ENCODE measurements at regions not wholly inside any gene's neighbourhood (a gene's known extent, or its start where the extent isn't known, plus 50 kb on each side); places are given as distances from the start of the nearest gene placed in this dataset.
A peak's percentile ranks its signal among the peaks of the same experiment; 100 is the strongest.

DNA sequence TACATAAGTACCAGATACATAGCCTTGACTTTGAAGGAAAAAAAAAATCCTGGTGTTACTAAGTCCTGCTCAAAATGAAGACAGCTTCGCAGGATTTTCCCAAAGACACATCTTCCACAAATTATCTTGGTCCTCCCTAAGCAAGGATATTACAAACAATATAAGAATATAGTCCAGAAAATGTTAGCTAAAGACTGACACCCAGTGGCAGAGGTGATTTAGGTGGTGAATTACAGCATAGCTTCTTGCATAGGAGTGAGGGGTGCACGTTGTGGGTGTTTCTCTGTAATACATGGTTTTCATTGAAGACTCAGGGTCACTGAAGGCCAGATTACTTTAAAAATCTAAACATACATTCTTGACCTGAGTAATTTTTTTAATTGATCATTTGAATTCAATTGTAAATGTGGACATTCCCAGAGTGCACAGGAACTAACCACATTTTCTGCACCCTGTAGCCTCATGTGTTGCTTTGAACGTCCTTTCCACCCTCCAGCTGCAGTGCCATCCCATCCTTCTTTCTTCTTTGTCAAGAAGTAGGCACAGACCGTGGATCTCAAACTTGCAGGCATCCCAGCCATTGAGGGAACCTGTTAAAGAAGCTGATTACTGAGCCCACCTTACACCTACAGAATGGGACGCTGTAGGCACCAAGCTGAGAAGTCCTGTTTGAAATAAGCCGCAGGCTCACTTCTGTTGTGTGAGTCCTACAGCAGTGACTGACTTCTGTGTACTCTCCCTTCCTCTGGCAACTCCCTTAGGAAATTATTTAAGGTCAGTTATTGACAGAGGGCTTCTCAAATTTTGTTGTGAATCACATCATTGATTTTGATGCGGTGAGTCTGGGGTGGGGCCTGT lies 102.6 kb downstream of the PERP start:
- DNase-seq (ENCODE audit: low read depth in 2 of 3, low spot score in 2 of 3), result peak in 2 of 3 donors; percentile 10 to 45

DNA sequence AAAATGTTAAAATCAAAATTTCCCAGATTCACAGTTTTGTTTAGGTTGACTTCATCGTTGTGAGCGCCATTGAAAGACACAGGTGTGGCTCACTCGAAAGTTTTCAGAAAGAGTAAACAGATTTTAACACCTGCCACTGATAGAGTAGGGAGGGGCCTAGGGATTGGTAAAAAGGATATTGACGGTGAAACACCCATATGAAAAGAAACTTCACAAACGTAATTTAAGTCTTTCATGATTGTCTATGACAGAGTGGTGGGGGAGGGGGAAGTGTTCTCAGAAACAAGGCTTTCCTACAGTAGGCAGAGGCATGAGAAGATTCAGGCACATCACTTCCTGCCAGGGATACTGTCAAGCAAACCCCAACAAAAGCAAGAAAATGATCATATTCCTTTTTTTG lies 101.4 kb downstream of the PERP start:
- no peak for DNase-seq (ENCODE audit: low read depth in 2 of 3, low spot score in 2 of 3)

- peak in 2 of 3 donors; percentile 12 to 17 for DNase-seq (ENCODE audit: low read depth in 2 of 3, low spot score in 2 of 3)
These were observed 100.2 kb downstream of the PERP start for GRCh38 chr6:138007014-138007472.

GRCh38 chr6:138008791-138009190 lies 98.4 kb downstream of the PERP start:
- no peak for DNase-seq (ENCODE audit: low read depth in 2 of 3, low spot score in 2 of 3)

- DNase-seq (ENCODE audit: low read depth in 2 of 3, low spot score in 2 of 3), result no peak
These were observed 95.8 kb downstream of the PERP start for GRCh38 chr6:138011413-138011812.

- DNase-seq (ENCODE audit: low read depth in 2 of 3, low spot score in 2 of 3), result peak in 1 of 3 donors; percentile 14
These were observed 94.5 kb downstream of the PERP start for GRCh38 chr6:138012682-138013081.

DNA sequence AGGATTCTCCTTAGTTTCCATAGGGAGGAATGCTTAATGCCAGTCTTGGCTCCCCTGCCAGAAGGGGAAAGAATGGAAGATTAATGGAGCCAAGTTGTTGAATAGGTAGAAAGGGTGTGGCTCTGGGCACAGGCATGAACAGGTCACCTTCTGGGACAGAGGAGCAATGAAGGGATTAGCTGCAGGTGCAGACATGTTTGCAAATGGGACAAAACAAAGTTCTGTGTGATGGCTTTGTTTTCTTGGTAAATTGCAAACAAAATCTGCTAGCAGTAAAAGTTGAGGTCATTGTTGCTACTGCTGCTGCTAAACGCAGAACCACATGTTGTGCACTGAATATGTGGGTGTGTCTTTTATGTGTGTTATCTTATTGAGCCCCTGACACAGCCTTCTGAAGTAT lies 93.3 kb downstream of the PERP start:
- no peak for DNase-seq (ENCODE audit: low read depth in 2 of 3, low spot score in 2 of 3)

- no peak for DNase-seq (ENCODE audit: low read depth in 2 of 3, low spot score in 2 of 3)
These were observed 90.0 kb downstream of the PERP start for GRCh38 chr6:138017166-138017757.

DNA sequence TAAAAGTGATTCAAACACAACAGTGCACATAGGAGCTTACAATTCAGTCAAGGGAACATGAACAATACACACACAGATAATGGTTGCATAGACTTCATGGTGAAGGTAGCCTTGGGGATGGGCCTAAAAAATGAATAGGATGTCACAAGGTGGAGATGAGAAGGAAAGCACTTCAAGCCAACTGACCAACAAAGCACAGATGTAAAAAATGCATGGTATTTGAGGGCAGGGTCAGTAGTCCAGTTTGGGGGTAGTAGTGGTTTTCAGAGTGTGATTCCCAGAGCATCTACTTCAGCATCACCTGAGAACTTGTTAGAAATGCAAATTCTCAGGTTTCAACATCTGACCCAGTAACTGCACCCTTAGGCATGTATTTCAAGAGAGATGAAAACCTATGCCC lies 88.9 kb downstream of the PERP start:
- DNase-seq (ENCODE audit: low read depth in 2 of 3, low spot score in 2 of 3), result no peak

DNA sequence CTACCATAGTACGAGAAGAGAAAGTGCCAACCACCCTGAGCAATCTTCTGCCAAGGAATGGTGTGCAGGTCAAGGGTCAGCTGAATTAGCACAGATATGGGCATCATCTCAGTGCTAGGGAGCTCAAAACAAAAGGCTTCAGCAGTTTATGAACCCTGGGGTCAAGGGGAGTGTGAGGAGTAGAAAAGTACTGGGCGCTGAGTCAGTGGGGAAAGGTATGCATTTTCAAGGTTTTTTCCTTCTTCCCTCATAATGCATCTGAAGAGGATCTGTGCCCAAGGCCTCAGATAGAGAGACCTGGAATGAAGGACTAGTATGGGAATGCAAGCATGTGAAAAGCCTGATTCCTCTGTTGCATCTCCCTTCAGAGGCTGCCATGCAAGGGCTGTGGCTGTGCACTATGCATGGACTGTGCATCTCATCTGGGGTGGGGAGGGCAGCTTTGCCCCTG lies 81.7 kb downstream of the PERP start:
- DNase-seq (ENCODE audit: low read depth in 2 of 3, low spot score in 2 of 3), result no peak

DNA sequence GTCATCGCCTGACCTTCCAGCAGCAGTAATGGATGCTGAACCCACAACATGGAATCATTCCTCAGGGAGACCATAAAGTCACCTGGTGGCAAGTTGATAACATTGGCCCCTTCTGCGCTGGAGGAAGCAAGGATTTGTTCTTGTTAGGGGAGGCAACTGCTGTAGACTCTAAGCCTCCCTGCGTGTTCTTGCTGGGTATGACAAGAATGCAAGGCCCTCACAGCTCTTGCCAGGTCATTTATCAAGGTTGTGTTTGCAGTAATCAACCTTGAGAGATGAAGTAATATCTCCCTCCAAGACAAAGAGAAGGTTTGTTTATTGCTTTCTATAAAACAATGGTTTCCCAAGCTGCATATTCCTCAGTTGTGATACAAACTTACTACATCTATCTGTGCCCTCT lies 80.9 kb downstream of the PERP start:
- no peak for DNase-seq (ENCODE audit: low read depth in 2 of 3, low spot score in 2 of 3)

GRCh38 chr6:138028893-138029292 lies 78.3 kb downstream of the PERP start:
- no peak for DNase-seq (ENCODE audit: low read depth in 2 of 3, low spot score in 2 of 3)

GRCh38 chr6:138030872-138031271 lies 76.3 kb downstream of the PERP start:
- DNase-seq (ENCODE audit: low read depth in 2 of 3, low spot score in 2 of 3), result no peak

DNA sequence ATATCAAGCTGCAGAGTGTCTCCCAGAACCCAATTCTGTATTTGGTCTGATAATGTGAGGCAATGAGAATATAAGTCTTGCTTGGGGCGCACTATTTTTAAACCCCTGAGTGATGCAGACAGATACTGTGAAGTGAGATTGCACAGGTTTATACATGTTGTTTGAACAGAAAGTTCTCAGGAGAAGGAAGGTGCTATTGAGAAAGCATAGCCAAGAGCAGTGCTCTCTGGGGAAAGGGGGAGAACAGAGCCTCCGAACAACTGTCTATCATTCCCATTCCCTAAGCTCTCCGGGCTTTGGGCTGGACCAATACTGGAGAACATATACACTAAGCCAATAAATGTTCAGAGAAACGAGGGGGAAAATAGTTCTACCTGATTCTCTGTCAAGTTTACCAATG lies 75.8 kb downstream of the PERP start:
- no peak for DNase-seq (ENCODE audit: low read depth in 2 of 3, low spot score in 2 of 3)

DNA sequence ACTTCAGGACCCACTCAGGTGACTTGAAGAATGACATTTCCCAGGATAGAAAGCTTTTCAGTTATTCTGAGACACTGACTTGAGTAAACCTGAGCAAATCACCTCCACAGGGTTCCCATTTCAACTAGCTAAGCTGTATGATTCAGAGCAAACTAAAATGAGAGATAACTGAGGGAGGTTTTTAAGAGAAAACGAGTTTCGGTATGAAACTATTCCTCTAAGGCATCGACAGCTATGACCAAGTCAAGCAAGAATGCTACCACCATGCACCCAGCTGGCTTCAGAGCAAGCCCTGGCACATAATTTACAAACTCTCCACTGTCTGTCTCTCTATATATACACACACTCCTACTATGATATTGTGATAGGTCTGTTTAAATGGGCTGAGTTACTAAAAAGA lies 75.4 kb downstream of the PERP start:
- DNase-seq (ENCODE audit: low read depth in 2 of 3, low spot score in 2 of 3), result no peak

GRCh38 chr6:138032571-138032970 lies 74.6 kb downstream of the PERP start:
- DNase-seq (ENCODE audit: low read depth in 2 of 3, low spot score in 2 of 3), result no peak

DNA sequence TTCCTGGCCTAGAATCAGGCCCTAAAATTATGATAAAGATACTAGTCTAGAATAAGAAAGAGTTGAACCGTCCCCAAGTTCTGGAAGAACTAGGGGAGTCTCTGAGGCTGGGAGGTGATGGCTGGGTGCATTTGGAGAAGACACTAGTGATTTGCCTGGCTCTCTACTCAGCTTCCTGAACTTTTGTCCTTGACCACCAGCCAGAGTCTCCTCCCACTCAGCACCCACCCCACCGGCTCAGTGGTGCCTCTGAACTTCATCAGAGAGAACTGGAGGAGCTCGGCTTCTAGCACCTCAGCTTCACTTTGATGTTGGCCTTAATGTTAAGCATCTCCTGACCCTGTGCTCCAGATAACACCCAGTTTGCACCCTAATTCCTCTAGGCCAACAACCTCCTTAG lies 73.0 kb downstream of the PERP start:
- DNase-seq (ENCODE audit: low read depth in 2 of 3, low spot score in 2 of 3), result no peak

DNA sequence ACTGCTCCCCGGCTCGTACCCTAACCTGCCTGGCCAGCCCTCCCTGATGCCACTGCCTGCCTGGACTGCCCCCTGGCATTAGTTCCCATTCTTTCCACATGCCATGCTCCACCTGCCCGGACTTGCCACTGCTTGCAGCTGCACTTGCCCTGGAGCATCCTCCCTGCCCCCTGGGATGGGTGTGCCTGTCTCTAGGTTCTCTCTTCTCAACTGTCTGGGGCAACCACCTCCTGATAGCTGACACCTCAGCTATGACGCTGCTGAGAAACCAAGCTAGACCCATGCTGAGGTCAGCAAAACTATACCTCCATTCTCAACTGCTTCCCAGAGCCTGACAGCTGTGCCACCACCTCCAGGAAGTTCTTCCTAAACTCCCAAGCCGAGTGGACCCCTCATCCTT lies 72.1 kb downstream of the PERP start:
- no peak for DNase-seq (ENCODE audit: low read depth in 2 of 3, low spot score in 2 of 3)

- DNase-seq (ENCODE audit: low read depth in 2 of 3, low spot score in 2 of 3), result no peak
These were observed 71.1 kb downstream of the PERP start for GRCh38 chr6:138036111-138036510.

- DNase-seq (ENCODE audit: low read depth in 2 of 3, low spot score in 2 of 3), result no peak
These were observed 70.2 kb downstream of the PERP start for GRCh38 chr6:138037009-138037504.

GRCh38 chr6:138038142-138038870 lies 68.9 kb downstream of the PERP start:
- DNase-seq (ENCODE audit: low read depth in 2 of 3, low spot score in 2 of 3), result no peak
